ENCODE measurements at regions not wholly inside any gene's neighbourhood (a gene's known extent, or its start where the extent isn't known, plus 50 kb on each side); places are given as distances from the start of the nearest gene placed in this dataset.

DNA sequence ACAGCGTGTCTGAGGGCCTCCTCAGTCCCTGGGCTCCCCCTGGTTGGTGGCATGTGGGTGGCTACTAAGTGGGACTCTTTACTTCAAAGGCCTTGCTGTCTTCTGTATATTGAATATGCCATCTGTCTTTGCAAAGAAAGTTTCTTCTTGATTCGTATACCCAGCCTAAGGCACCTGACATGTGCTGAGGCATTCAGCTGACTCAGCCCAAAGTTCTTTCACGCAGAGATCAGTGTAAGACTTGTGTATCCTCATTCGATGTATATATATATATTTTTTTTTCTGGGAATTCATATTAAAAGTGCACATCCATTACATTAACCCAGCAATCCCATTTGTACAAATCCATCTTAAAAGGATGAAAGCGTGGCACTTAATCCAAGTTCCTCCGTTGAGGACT lies 115.1 kb upstream of the PMEPA1 start:
- TF ChIP-seq, protein P1, sequence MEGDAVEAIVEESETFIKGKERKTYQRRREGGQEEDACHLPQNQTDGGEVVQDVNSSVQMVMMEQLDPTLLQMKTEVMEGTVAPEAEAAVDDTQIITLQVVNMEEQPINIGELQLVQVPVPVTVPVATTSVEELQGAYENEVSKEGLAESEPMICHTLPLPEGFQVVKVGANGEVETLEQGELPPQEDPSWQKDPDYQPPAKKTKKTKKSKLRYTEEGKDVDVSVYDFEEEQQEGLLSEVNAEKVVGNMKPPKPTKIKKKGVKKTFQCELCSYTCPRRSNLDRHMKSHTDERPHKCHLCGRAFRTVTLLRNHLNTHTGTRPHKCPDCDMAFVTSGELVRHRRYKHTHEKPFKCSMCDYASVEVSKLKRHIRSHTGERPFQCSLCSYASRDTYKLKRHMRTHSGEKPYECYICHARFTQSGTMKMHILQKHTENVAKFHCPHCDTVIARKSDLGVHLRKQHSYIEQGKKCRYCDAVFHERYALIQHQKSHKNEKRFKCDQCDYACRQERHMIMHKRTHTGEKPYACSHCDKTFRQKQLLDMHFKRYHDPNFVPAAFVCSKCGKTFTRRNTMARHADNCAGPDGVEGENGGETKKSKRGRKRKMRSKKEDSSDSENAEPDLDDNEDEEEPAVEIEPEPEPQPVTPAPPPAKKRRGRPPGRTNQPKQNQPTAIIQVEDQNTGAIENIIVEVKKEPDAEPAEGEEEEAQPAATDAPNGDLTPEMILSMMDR (IDR thresholded peaks at IDR 0.05): no peak
- no peak for TF ChIP-seq POLR2AphosphoS5 (IDR thresholded peaks at IDR 0.05)
